IPS DF 19.7 (cell line): ENCODE measurements at regions not wholly inside any gene's neighbourhood (a gene's known extent, or its start where the extent isn't known, plus 50 kb on each side); places are given as distances from the start of the nearest gene placed in this dataset.

Experiments used
- DNase-seq: peaks from one replicate; pipeline ENCODE4 v3.0.0-alpha.2; 2013; ENCODE audit warnings: low read depth, low spot score

- DNase-seq = no peak
These were observed 435.2 kb upstream of the SEMA3A start for GRCh38 chr7:84629640-84630318.

GRCh38 chr7:84629216-84629615, 434.6 kb upstream of the SEMA3A start:
- DNase-seq = no peak

- DNase-seq = no peak
These were observed 432.7 kb upstream of the SEMA3A start for GRCh38 chr7:84627250-84627649.

GRCh38 chr7:84624927-84625326, 430.3 kb upstream of the SEMA3A start:
- DNase-seq = no peak

GRCh38 chr7:84624527-84624926, 429.9 kb upstream of the SEMA3A start:
- DNase-seq = no peak

GRCh38 chr7:84617265-84618030, 422.9 kb upstream of the SEMA3A start:
- DNase-seq = no peak

- DNase-seq = no peak
These were observed 420.4 kb upstream of the SEMA3A start for GRCh38 chr7:84614821-84615501.

GRCh38 chr7:84612981-84613681, 418.5 kb upstream of the SEMA3A start:
- DNase-seq = no peak

- no peak for DNase-seq
These were observed 416.8 kb upstream of the SEMA3A start for GRCh38 chr7:84611391-84611790.

- DNase-seq = no peak
These were observed 415.8 kb upstream of the SEMA3A start for GRCh38 chr7:84610390-84610789.

- DNase-seq = no peak
These were observed 410.7 kb upstream of the SEMA3A start for GRCh38 chr7:84605301-84605700.

- DNase-seq = no peak
These were observed 409.0 kb upstream of the SEMA3A start for GRCh38 chr7:84603545-84603944.

- no peak for DNase-seq
These were observed 400.4 kb upstream of the SEMA3A start for GRCh38 chr7:84595026-84595425.

- no peak for DNase-seq
These were observed 397.3 kb upstream of the SEMA3A start for GRCh38 chr7:84591897-84592296.

GRCh38 chr7:84589012-84589411, 394.4 kb upstream of the SEMA3A start:
- no peak for DNase-seq

GRCh38 chr7:84583331-84583730, 388.7 kb upstream of the SEMA3A start:
- no peak for DNase-seq

GRCh38 chr7:84582747-84583146, 388.2 kb upstream of the SEMA3A start:
- no peak for DNase-seq

- no peak for DNase-seq
These were observed 384.2 kb upstream of the SEMA3A start for GRCh38 chr7:84578825-84579224.

- no peak for DNase-seq
These were observed 374.2 kb upstream of the SEMA3A start for GRCh38 chr7:84568781-84569180.

GRCh38 chr7:84565345-84566074, 370.9 kb upstream of the SEMA3A start:
- DNase-seq = no peak

GRCh38 chr7:84553711-84554110, 359.1 kb upstream of the SEMA3A start:
- DNase-seq = no peak
